NCI-H1417 treated with DMSO at 0.1 percent for 48 hours (cell line): ENCODE measurements at regions not wholly inside any gene's neighbourhood (a gene's known extent, or its start where the extent isn't known, plus 50 kb on each side); places are given as distances from the start of the nearest gene placed in this dataset.
"Not testable (repeated sequence)": the region's sequence is repeated elsewhere in the genome, so short reads cannot be mapped to it uniquely, and the experiment has no call there.

Source experiments
- DNase-seq: peaks from one replicate; lab custom pipeline; 2025; lab: John Stamatoyannopoulos, UW

- no peak for DNase-seq
These were observed 137.5 kb downstream of the CCDC71L start for GRCh38 chr7:106523482-106523881.

GRCh38 chr7:106522696-106523095, 138.3 kb downstream of the CCDC71L start:
- no peak for DNase-seq

GRCh38 chr7:106521541-106521940, 139.4 kb downstream of the CCDC71L start:
- no peak for DNase-seq

GRCh38 chr7:106520962-106521514, 139.9 kb downstream of the CCDC71L start:
- DNase-seq, result no peak

- DNase-seq, result no peak
These were observed 142.0 kb downstream of the CCDC71L start for GRCh38 chr7:106518967-106519366.

DNA sequence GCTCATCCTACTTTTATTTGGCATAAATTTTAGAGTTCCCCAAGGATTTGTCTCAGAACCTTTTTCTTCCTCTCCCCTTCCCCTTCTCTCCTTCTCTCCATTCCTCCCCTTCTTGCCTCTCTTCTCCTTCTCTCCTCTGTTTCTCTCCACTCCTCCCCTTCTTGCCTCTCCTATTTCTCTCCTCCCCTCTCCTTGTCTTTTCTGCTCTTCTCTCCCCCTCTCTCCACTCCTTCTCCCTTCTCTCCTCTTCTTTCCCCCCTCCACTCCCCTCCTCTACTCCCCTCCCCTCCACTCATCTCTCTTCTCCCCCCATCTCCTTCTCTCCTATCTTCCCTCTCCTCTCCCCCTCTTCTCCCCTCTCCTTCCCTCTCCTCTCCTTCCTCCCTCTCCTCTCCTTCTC, 142.7 kb downstream of the CCDC71L start:
- no peak for DNase-seq

- no peak for DNase-seq
These were observed 143.4 kb downstream of the CCDC71L start for GRCh38 chr7:106517508-106517907.

- no peak for DNase-seq
These were observed 145.6 kb downstream of the CCDC71L start for GRCh38 chr7:106515321-106515720.

GRCh38 chr7:106514881-106515280, 146.1 kb downstream of the CCDC71L start:
- DNase-seq, result no peak

DNA sequence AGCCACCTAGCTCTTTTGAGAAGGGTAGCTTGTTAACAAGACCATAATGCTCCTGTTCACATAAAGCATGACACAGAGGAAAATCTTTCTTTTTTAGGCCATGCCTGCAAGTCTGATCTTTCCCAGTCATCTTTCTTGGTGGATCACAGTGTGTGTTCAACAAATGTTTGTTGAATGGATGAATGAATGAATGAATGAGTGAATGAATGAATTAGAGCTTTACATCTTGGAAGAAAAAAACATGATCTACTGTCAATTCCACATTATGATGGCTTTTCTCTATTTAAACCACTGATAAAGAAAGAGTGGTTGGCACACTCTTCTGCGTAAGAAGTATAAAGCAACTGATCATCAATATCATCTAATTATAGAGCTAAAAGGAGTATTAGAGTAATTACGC, 148.7 kb downstream of the CCDC71L start:
- no peak for DNase-seq

DNA sequence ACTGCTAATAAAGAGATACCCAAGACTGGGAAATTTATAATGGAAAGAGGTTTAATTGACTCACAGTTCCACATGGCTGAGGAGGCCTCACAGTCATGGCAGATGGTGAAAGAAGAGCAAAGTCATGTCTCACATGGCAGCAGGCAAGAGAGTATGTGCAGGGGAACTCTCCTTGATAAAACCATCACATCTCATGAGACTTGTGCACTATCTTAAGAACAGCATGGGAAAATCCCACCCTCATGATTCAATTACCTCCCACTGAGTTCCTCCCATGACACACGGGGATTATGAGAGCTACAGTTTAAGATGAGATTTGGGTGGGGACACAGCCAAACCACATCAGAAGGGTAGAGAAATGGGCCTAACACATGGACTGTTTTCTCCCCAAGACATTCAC, 156.3 kb downstream of the CCDC71L start:
- no peak for DNase-seq

DNA sequence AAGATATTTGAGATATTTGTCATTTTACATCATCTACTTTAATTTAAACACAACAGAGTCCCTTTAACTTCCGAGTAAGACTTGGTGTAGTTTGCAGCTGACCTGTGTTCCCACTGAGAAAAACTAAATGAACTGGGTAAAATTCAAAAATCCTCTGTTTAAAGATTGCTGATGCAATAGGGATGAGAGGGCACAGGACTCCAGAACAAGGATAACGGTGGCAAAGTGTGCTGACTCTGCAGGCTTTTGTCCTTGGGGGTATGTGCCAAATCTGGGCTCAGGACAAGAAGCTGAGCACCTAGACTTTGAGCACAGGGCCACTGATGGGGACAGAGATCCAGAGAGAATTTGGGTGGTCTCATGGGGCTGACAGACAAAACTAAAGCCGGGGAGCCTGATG, 156.8 kb downstream of the CCDC71L start:
- DNase-seq, result no peak

DNA sequence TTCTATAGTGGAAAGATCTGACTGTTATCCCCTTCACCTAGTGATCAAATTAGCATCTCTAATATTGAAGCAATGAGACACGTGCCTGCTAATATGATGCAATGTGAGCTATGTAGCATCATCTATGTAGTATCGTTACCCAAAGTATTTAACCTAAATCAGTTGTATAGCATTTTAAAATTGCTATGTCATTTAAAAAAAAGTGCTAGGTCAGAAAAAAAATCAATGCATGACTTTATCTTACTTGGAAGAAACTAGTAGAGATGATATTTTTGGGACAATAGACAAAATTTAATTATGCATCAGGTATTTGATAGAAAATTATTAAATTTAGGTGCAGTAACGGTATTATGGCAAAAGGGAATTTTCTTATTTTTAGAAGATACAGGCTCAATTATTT, 157.3 kb downstream of the CCDC71L start:
- DNase-seq, result no peak

DNA sequence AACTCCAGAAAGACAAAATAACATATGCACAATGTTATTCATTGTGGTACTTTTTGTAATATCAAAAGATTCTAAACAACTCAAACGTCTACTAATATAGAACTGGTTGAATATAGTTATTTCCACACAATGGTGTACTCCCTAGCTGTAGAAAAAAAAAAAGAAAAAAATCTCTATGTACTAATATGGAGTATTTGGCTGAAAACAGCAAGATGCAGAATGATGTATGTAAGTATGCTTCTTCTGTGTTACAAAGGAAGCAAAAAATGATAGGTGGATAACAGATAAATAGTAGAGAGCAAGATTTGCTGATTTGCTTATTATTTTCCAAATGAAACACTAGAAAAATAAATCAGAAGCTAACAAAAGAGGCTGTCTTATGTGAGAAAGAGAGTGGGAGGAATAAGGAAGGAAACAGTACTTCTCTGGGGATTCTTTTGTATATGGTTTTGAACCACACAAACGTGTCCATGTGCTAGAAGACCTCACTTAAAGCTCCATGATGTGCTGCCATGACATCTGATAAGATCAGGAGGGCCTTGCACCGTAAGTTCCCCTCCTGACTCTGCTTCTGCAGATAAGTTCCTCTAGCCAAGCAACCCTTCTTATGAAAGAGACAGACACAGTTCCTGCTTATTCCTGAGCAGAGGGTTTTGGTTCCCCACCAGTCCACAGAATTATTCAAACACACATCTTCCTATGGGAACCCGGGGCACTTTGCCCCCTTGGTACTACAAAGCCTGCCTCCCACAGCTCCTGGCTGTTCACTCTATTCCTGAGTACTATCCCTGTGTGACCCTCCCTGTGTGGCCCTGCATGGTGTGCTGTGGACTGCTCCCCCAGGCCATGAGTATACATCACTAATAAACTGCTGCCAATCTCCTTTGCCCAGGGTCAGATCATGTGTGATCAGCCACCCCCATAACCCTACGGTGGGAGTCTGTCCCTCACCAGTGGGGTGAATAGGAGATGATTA, 159.1 kb downstream of the CCDC71L start:
- no peak for DNase-seq

DNA sequence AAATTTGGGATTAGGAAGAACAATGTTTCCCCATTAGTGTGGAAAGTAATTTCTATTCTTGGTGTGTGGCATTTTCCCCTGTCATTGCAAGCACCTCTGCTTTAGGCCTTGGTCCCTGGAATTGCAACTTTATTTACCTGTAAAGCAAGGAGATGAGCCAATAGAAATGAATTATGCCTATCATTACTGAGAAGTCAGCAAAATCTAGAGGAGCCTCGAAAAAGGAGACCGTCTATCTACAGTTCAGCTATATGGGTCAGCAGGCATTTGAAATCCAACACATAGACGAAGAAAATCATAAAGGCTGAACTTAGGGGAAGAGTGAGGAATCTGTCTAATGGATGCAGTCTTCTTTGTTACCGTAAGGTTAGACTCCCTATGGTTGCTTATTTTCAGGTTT, 161.1 kb downstream of the CCDC71L start:
- DNase-seq, result no peak

GRCh38 chr7:106498005-106498404, 163.0 kb downstream of the CCDC71L start:
- DNase-seq, result not testable (repeated sequence)

DNA sequence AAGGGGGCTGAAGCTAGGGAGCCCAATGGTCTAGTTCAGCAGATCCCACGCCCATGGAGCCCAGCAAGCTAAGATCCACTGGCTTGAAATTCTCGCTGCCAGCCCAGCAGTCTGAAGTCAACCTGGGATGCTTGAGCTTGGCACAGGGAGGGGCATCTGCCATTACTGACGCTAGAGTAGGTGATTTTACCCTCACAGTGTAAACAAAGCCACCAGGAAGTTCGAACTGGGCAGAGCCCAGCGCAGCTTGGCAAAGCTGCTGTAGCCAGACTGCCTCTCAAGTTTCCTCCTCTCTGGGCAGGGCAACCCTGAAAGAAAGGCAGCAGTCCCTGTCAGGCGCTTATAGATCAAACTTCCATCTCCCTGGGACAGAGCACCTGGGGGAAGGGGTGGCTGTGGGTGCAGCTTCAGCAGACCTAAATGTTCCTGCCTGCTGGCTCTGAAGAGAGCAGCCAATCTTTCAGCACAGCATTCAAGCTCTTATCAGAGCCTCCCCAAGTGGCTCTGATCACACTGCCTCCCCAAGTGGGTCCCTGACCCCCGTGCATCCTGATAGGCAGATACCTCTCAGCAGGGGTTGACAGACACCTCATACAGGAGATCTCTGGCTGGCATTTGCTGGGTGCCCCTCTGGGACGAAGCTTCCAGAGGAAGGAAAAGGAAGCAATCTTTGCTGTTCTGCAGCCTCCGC, 167.8 kb downstream of the CCDC71L start:
- DNase-seq, result no peak

DNA sequence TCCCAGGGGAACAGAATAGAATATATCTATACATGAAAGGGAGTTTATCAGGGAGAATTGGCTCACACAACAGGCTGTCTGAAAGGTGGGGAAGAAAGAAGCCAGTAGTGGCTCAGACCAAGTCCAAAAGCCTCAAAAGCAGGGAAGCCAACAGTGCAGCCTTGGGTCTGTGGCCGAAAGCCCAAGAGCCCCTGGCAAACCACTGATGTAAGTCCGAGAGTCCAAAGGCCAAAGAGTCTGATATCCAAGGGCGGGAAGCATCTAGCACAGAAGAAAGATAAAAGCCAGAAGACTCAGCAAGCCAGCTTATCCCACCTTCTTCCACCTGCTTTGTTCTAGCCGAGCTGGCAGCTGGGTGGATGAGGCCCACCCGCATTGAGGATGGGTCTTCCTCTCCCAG, 172.5 kb downstream of the CCDC71L start:
- DNase-seq, result no peak

DNA sequence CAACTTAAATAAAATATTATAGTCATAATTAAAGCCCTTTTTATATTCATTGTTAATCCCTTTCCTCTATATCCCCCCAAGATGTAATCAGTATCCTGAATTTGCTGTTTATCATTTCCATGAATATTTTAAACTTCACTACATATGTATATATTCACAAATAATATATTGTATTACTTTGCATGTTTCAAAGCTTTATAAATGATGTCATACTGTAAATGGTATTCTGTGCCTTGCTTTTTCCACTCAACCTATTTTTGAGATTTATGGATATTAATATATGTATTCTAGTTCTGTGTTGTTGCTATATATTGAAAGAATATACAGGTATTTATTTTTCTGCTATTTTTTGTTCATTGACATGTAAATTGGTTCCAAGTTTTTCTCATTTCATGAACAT, 173.1 kb downstream of the CCDC71L start:
- no peak for DNase-seq

DNA sequence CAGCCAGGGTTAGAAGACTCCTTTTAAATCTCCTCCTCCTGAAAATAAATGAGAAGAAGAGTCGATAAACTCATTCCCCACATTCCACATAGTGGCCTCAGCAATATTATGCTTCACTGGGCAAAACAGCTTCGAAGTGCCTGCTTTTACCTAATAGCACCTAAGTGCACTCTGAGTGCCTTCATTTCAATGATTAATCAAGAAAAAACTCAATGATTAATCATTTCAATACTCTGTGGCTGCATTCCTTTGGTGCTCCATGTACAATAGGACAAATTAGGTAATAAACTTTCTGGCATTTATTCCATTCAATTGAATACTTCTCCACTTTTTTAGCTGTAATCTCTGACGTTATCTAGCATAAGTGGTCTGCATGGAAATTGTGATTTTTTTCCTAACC, 174.6 kb downstream of the CCDC71L start:
- DNase-seq, result no peak

DNA sequence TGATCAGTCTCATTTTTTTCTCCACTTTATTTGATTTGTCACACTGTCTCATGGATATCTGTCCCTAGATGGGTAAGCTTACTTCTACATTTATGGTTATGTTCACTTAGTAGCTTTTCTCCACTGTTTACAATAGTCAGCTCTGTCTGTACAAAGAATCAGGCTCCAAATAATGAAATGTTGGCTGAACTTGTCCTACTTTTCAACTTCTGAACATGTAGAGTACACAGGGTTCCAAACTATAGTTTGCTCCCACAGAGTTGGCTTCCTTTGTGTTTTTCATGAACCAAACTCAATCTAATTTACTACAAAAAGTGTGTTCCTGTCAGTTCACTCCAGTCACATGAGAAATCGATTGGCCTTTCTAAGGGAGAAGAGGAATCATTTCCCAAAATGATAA, 175.0 kb downstream of the CCDC71L start:
- no peak for DNase-seq

DNA sequence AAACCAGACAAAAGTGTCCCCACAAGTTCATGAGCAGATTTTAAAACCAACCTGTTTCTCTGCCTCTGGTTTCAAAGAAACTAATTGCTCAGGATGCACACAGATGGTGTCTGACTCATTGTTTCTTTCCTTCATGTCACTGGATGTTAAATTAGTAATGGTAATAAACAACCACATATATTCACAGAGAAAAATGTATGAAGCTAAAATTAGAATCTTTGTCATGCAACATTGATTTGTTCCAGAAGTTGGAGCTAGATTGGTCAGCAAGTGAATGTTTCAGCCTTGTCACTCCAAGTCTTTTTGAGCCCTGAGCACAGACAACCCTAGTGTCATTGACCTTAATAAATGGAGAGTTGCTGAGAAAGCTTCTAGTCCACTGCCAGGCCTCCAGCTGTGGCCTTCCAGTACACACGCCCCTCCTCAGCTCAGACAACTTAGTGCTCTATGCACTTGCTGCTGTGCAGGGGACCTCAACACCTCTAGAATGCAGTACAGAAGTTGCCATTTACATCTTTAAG, 175.9 kb downstream of the CCDC71L start:
- DNase-seq, result no peak

DNA sequence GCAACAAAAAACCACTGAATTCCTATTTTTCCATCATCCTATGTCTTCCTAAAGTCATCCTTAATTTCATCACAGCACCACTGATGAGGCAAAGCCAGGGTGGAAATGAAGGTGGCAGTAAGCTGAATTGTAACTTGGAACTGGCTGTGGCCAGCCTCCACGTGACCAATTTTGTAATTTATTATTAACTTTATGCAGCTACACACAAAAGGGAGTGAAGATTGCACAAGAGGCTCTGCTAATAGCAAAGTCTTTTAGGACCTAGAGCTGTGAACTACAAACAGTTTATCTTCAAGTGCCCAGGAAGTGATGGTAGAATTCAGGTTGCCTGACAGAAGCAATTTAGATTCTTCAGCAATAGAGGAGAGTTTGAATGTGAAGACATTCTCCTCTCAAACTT, 176.4 kb downstream of the CCDC71L start:
- DNase-seq, result no peak
